H1 (cell line): ENCODE measurements at regions not wholly inside any gene's neighbourhood (a gene's known extent, or its start where the extent isn't known, plus 50 kb on each side); places are given as distances from the start of the nearest gene placed in this dataset.

Source experiments
- ATF3 ChIP-seq: IDR thresholded peaks from 2 replicates; pipeline ENCODE4 v1.6.1; 2011; ENCODE audit warnings: low read depth, mild to moderate bottlenecking, low read length; ENCODE audit not compliant: insufficient read depth
- BCL11A ChIP-seq, 2 experiments: IDR thresholded peaks; one replicate each; pipeline ENCODE4 v1.6.1; 2011; ENCODE audit warnings: low read depth in 2 of 2, low read length in 2 of 2, mild to moderate bottlenecking in 2 of 2
- CBX5 ChIP-seq: fragments of 300-800, 300-1000 bp; sonication (generic); IDR thresholded peaks from 2 replicates; pipeline ENCODE4 v1.7.1; 2016; ENCODE audit warnings: antibody characterized with exemption, low read length, low read depth
- CEBPB ChIP-seq: IDR thresholded peaks from 2 replicates; pipeline ENCODE4 v1.6.1; 2012; ENCODE audit warnings: low read depth, low read length
- CHD2 ChIP-seq: IDR thresholded peaks from 2 replicates; pipeline ENCODE4 v1.6.1; 2012; ENCODE audit warnings: low read length, improper control_type of control experiment
- CHD7 ChIP-seq: fragments of 300-600 bp; sonication (generic); IDR thresholded peaks from 2 replicates; pipeline ENCODE4 v1.7.1; 2012; ENCODE audit warnings: low read length, moderate library complexity, mild to moderate bottlenecking, inconsistent platforms; ENCODE audit not compliant: insufficient replicate concordance
- JUN ChIP-seq: IDR thresholded peaks from 2 replicates; pipeline ENCODE4 v1.6.1; 2011; ENCODE audit warnings: low read depth, mild to moderate bottlenecking, improper control_type of control experiment, low read length
- KDM1A ChIP-seq: fragments of 200-600, 300-600 bp; sonication (generic); IDR thresholded peaks from 2 replicates; pipeline ENCODE4 v1.7.1; 2016; ENCODE audit warnings: mild to moderate bottlenecking, low read length, borderline replicate concordance
- RAD21 ChIP-seq, 2 experiments: IDR thresholded peaks in 1 of 2; conservative IDR thresholded peaks in 1 of 2; 2 replicates each; pipeline ENCODE4 v1.6.1; 2011; ENCODE audit warnings: low read depth in 2 of 2, low read length in 2 of 2, improper control_type of control experiment in 1 of 2, inconsistent platforms in 1 of 2, mild to moderate bottlenecking in 1 of 2, moderate library complexity in 1 of 2
- SIRT6 ChIP-seq: IDR thresholded peaks from one replicate; pipeline ENCODE4 v1.7.1; 2012; ENCODE audit warnings: low read length, inconsistent platforms
- SP2 ChIP-seq: IDR thresholded peaks from 2 replicates; pipeline ENCODE4 v1.6.1; 2012; ENCODE audit warnings: mild to moderate bottlenecking, low read length, inconsistent platforms
- TAF7 ChIP-seq: optimal IDR thresholded peaks from 2 replicates; pipeline ENCODE3; 2011; ENCODE audit warnings: low read depth, mild to moderate bottlenecking, inconsistent platforms, low read length, moderate library complexity, borderline replicate concordance

- TF ChIP-seq CHD7 (no peak), SP2 (no peak), ATF3 (no peak), KDM1A (no peak), CEBPB (no peak), SIRT6 (no peak), CHD2 (no peak), BCL11A (IDR thresholded peaks at IDR 0.05; ENCODE audit: low read depth in 2 of 2, low read length in 2 of 2) (no peak), JUN (no peak), CBX5 (no peak), TAF7 (no peak), RAD21 (IDR thresholded peaks at IDR 0.05 in 1 of 2, conservative IDR thresholded peaks at IDR 0.05 in 1 of 2; ENCODE audit: low read depth in 2 of 2, low read length in 2 of 2) (no peak)
Measured at GRCh38 chr3:74447221-74447620, 167.2 kb downstream of the CNTN3 start (continued).
